Pancreas (tissue), 10 donors: ENCODE measurements at regions not wholly inside any gene's neighbourhood (a gene's known extent, or its start where the extent isn't known, plus 50 kb on each side); places are given as distances from the start of the nearest gene placed in this dataset.

Experiments used
- ATAC-seq, 4 donors: fragments of 200-7000 bp; cut with Tn5 transposase; one replicate each; pipeline versions ENCODE4 v1.8.0 to v1.9.1; 2020; ENCODE audit warnings: mild to moderate bottlenecking in 4 of 4, moderate library complexity in 4 of 4
- DNase-seq, 6 donors: peaks; one replicate each; pipeline ENCODE4 v3.0.0-alpha.2; 2020
- FAIRE-seq: peaks from 2 replicates; lab custom pipeline; 2012; peaks lifted over from hg19 to GRCh38; lab: Jason Lieb, UNC
- H3K27ac ChIP-seq, 4 donors: fragments of 200-600 bp; sonication (generic); 1 replicate in 3 of 4; 2 replicates in 1 of 4; pipeline versions ENCODE4 v1.5.0 to v1.8.0; 2020
- H3K27me3 ChIP-seq, 4 donors: fragments of 200-600 bp; one replicate each; pipeline ENCODE4 v1.8.0; 2021
- H3K36me3 ChIP-seq, 3 donors: fragments of 200-600 bp; sonication (generic) in 1 of 3; one replicate each; pipeline versions ENCODE4 v1.5.0 to v1.8.0; 2020 to 2021
- H3K4me1 ChIP-seq, 3 donors: fragments of 200-600 bp; one replicate each; pipeline ENCODE4 v1.8.0; 2021
- H3K4me3 ChIP-seq, 4 donors: fragments of 200-600 bp; sonication (generic) in 2 of 4; one replicate each; pipeline versions ENCODE4 v1.5.0 to v1.8.0; 2020 to 2021
- H3K9me3 ChIP-seq, 4 donors: fragments of 200-600 bp; one replicate each; pipeline ENCODE4 v1.8.0; 2021
- WGBS, 2 donors: extraction: QIAGEN DNeasy Blood & Tissue Kit; methylation state at CpG; one replicate each; pipeline ENCODE4 v1.1.7; 2013; 5-methylcytosine and 5-hydroxymethylcytosine counted together
- intact Hi-C, 3 donors: fragments of 100-400 bp; cut with DNase I; formaldehyde crosslinking; loops; one replicate each; pipeline versions ENCODE4 v1.11.1 to v1.14.2; 2022
- TF ChIP-seq, protein P1 (sequence below), 4 donors: fragments of 200-600 bp; sonication (generic) in 3 of 4; IDR thresholded peaks; one replicate each; pipeline versions ENCODE4 v1.5.0 to v1.8.0; 2021; ENCODE audit warnings: antibody characterized with exemption in 4 of 4
- donor health status: healthy with polysubstance abuse.
- donor health status: DM: no; HTN: no; CAD: no; lungs with moderate emphysema.
- donor health status: DM: no; HTN: no; CAD: no.
- donor health status: control.
- donor health status: control.
- donor health status: Bipolar disorder and iron deficiency.
- donor health status: DM: yes; HTN: yes; CAD: no.
- donor health status: DM: no; HTN: no; CAD: no.
- donor health status: DM: no; HTN: no; CAD: no.
- donor health status: DM: yes; HTN: yes; CAD: no.

GRCh38 chr1:30488324-30488913 lies 235.0 kb downstream of the MATN1 start:
- TF ChIP-seq, protein P1, sequence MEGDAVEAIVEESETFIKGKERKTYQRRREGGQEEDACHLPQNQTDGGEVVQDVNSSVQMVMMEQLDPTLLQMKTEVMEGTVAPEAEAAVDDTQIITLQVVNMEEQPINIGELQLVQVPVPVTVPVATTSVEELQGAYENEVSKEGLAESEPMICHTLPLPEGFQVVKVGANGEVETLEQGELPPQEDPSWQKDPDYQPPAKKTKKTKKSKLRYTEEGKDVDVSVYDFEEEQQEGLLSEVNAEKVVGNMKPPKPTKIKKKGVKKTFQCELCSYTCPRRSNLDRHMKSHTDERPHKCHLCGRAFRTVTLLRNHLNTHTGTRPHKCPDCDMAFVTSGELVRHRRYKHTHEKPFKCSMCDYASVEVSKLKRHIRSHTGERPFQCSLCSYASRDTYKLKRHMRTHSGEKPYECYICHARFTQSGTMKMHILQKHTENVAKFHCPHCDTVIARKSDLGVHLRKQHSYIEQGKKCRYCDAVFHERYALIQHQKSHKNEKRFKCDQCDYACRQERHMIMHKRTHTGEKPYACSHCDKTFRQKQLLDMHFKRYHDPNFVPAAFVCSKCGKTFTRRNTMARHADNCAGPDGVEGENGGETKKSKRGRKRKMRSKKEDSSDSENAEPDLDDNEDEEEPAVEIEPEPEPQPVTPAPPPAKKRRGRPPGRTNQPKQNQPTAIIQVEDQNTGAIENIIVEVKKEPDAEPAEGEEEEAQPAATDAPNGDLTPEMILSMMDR (IDR thresholded peaks at IDR 0.05): no peak
- Histone ChIP-seq H3K36me3 (no peaks in the 10 kb centered on the region), H3K27ac (no peak overlapping the region), H3K4me1 (no peaks in the 10 kb centered on the region), H3K27me3 (no peaks in the 10 kb centered on the region), H3K9me3 (no peaks in the 10 kb centered on the region), H3K4me3 (no peak overlapping the region)
- intact Hi-C loops: no loop called here
- no peak for ATAC-seq
- DNase-seq: no peak
- FAIRE-seq: no peak

DNA sequence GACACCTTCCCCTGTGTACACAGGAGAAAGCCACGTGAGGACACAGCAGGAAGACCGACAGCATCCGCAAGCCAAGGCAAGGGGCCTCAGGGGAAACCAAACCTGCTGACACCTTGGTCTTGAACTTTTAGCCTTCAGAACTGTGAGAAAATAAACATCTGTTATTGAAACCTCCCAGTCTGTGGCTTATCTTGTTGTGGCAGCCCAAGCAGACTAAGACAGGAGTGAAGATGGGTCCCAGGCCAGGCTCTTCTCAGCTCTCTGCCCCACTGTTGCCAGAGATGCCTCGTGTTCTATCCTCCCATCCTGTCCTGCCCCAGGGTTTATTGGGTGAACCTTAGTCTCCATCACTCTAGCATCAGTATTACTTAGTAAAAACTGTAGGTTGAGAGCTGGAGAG lies 236.3 kb downstream of the MATN1 start:
- TF ChIP-seq, protein P1 (IDR thresholded peaks at IDR 0.05): no peak
- FAIRE-seq: no peak
- no peak for DNase-seq
- H3K27ac ChIP-seq: no peak overlapping the region
- no peaks in the 10 kb centered on the region for H3K36me3 ChIP-seq
- no peaks in the 10 kb centered on the region for H3K27me3 ChIP-seq
- 32 to 42% methylated on average over 4 of the region's 4 CpGs for WGBS, 2 donors
- H3K4me3 ChIP-seq: no peak overlapping the region
- no peaks in the 10 kb centered on the region for H3K4me1 ChIP-seq
- H3K9me3 ChIP-seq: no peaks in the 10 kb centered on the region
- ATAC-seq: no peak
- intact Hi-C loops: no loop called here

DNA sequence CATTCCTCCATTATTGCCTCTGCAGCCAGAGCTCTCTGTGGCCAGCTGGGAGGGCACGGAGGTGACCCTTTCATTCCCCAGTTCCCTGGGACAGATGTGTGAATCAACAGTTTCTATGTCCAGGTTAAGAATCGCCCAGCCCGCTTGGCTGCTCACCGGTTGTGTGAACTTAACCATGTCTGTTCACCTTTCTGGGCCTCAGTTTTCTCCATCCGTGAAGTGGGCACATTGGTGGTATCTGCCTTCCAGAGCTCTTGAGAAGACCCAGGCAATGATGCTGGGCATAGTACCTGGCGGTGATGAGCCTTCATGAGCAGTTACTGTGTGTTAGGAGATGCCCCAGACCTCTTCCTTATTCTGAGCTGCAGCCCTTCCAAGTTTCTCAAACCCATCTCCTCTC lies 238.3 kb downstream of the MATN1 start:
- Histone ChIP-seq H3K9me3 (no peaks in the 10 kb centered on the region), H3K27me3 (no peaks in the 10 kb centered on the region), H3K27ac (no peak overlapping the region), H3K4me1 (no peaks in the 10 kb centered on the region), H3K4me3 (no peak overlapping the region), H3K36me3 (no peaks in the 10 kb centered on the region)
- intact Hi-C loops: no loop called here
- TF ChIP-seq, protein P1 (IDR thresholded peaks at IDR 0.05): no peak
- DNase-seq (no peak), ATAC-seq (no peak), FAIRE-seq (no peak)
- 78 to 85% methylated on average over 6 of the region's 6 CpGs for WGBS, 2 donors

DNA sequence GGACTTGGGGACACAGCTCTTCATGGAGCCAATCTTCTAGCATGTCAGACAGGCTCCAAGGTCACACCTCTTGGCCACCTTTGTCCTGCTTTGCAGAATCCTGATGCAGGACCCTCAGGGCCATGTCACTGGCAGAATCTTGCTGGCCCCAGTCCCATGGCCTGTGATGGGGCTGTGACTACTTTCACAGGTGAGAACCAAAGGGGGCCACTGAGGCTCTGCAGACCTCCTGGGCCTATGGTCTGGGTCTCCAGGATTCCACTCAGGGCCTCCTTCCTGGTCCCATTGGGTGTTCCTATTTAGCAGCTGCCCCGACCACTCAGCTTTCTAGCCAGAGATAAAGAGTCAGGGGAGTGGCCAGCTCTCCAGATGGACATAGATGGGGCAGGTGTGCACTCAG lies 238.7 kb downstream of the MATN1 start:
- Histone ChIP-seq H3K4me3 (no peak overlapping the region), H3K27ac (no peak overlapping the region), H3K36me3 (no peaks in the 10 kb centered on the region), H3K4me1 (no peaks in the 10 kb centered on the region), H3K27me3 (no peaks in the 10 kb centered on the region), H3K9me3 (no peaks in the 10 kb centered on the region)
- TF ChIP-seq, protein P1 (IDR thresholded peaks at IDR 0.05): no peak
- intact Hi-C loops: no loop called here
- ATAC-seq: no peak
- no peak for FAIRE-seq
- 84 to 94% methylated on average over 1 of the region's 1 CpG for WGBS, 2 donors
- no peak for DNase-seq

DNA sequence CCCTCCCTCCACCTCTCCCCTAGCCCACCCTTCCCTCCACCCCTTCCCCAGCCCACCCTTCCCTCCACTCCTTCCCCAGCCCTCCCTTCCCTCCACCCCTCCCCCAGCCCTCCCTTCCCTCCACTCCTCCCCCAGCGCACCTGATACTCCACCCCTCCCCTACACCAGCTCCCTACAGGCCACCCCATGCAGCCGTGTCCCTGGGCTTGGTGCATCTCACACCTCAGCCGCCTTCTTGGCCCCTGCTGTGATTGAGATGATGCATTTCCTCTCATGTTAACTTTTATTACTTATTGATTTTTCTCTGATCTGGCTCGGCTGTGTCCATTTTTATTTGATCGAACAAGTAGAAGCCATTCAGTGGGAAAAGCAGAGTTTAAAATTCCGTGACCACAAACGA lies 243.8 kb downstream of the MATN1 start:
- TF ChIP-seq, protein P1 (IDR thresholded peaks at IDR 0.05): no peak

More for the DNA sequence above, 243.8 kb downstream of the MATN1 start:
- ATAC-seq: no peak
- H3K27me3 ChIP-seq: no peaks in the 10 kb centered on the region
- DNase-seq: no peak
- intact Hi-C loops: no loop called here
- H3K27ac ChIP-seq: no peak overlapping the region
- 63 to 66% methylated on average over 7 of the region's 7 CpGs for WGBS, 2 donors
- H3K36me3 ChIP-seq: no peaks in the 10 kb centered on the region
- H3K4me1 ChIP-seq: no peaks in the 10 kb centered on the region
- FAIRE-seq: no peak
- no peaks in the 10 kb centered on the region for H3K9me3 ChIP-seq
- H3K4me3 ChIP-seq: no peak overlapping the region
